ENCODE measurements at regions not wholly inside any gene's neighbourhood (a gene's known extent, or its start where the extent isn't known, plus 50 kb on each side); places are given as distances from the start of the nearest gene placed in this dataset.

DNA sequence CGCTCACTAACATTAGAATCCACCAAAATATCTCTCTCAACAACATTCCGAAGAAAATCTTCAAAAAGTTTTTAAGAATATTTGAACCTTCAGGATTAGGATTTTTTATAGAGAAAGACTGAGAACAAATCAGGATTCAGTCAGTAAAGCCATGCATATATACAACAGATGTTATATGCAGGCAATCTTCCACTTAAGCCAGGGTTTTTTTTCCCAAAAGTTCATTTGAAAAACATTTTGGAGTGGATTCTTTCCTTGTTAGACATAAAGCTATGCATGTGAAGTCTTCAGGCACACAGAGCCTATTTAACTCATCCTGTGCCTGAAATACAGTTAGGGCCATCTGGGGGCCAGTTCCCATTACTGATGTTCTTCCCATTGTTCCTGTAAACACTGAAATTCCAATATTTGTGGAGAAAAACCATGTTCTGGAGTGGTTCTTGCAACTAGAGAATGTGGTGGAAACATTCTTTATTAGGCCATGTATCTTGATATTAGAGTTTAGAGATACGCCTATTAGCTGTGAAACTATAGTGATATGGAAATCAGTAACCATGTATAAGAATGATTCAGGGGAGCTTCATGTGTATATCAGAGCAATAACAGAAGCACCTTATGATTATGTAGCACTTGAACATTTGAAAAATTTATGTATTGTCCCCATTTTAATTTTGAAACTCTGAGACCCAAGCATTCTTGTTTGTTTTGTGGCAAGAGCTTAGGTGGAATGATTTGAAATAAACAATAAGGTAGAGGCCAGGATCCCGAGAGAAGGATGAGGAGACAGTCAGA is 61.7 kb downstream of the PLEKHG1 start:
- TF ChIP-seq BDP1 (IDR thresholded peaks at IDR 0.05; ENCODE audit: insufficient read depth, insufficient read length), result no peak
- TF ChIP-seq ZFX (CRISPR knock-in tag; IDR thresholded peaks at IDR 0.05), result no peak
- no peak for TF ChIP-seq CEBPB (tag; IDR thresholded peaks at IDR 0.05)
- no peak for TF ChIP-seq TAF1 (IDR thresholded peaks at IDR 0.05; ENCODE audit: control insufficient read depth, extremely low read depth, insufficient read depth, low read length, severe bottlenecking)
- TF ChIP-seq E2F4 (CRISPR knock-in tag; IDR thresholded peaks at IDR 0.05; ENCODE audit: low read depth), result no peak
- TF ChIP-seq, protein P1, sequence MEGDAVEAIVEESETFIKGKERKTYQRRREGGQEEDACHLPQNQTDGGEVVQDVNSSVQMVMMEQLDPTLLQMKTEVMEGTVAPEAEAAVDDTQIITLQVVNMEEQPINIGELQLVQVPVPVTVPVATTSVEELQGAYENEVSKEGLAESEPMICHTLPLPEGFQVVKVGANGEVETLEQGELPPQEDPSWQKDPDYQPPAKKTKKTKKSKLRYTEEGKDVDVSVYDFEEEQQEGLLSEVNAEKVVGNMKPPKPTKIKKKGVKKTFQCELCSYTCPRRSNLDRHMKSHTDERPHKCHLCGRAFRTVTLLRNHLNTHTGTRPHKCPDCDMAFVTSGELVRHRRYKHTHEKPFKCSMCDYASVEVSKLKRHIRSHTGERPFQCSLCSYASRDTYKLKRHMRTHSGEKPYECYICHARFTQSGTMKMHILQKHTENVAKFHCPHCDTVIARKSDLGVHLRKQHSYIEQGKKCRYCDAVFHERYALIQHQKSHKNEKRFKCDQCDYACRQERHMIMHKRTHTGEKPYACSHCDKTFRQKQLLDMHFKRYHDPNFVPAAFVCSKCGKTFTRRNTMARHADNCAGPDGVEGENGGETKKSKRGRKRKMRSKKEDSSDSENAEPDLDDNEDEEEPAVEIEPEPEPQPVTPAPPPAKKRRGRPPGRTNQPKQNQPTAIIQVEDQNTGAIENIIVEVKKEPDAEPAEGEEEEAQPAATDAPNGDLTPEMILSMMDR (IDR thresholded peaks at IDR 0.05 in 2 of 3, conservative IDR thresholded peaks at IDR 0.05 in 1 of 3; ENCODE audit: insufficient read depth in 2 of 3, low read depth in 1 of 3, low read length in 3 of 3), result no peak
- TF ChIP-seq TGIF2 (CRISPR knock-in tag; IDR thresholded peaks at IDR 0.05), result no peak
- TF ChIP-seq MAZ (CRISPR knock-in tag; conservative IDR thresholded peaks at IDR 0.05 in 1 of 2, IDR thresholded peaks at IDR 0.05 in 1 of 2), result no peak
- TF ChIP-seq, protein P2, sequence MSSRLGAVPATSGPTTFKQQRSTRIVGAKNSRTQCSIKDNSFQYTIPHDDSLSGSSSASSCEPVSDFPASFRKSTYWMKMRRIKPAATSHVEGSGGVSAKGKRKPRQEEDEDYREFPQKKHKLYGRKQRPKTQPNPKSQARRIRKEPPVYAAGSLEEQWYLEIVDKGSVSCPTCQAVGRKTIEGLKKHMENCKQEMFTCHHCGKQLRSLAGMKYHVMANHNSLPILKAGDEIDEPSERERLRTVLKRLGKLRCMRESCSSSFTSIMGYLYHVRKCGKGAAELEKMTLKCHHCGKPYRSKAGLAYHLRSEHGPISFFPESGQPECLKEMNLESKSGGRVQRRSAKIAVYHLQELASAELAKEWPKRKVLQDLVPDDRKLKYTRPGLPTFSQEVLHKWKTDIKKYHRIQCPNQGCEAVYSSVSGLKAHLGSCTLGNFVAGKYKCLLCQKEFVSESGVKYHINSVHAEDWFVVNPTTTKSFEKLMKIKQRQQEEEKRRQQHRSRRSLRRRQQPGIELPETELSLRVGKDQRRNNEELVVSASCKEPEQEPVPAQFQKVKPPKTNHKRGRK (tag; IDR thresholded peaks at IDR 0.05), result no peak
- TF ChIP-seq GATAD2B (IDR thresholded peaks at IDR 0.05; ENCODE audit: borderline replicate concordance), result no peak
- TF ChIP-seq U2AF2 (optimal IDR thresholded peaks at IDR 0.05; ENCODE audit: low read depth, low read length), result no peak
- TF ChIP-seq POLR2A (conservative IDR thresholded peaks at IDR 0.05), result no peak
- no peak for TF ChIP-seq FOXK2 (conservative IDR thresholded peaks at IDR 0.05 in 1 of 2, IDR thresholded peaks at IDR 0.05 in 1 of 2; ENCODE audit: low read depth in 2 of 2)
- no peak for TF ChIP-seq POLR2AphosphoS5 (IDR thresholded peaks at IDR 0.05; ENCODE audit: control insufficient read depth, insufficient read depth, low read depth, low read length)
